NAMALWA (cell line): ENCODE measurements at regions not wholly inside any gene's neighbourhood (a gene's known extent, or its start where the extent isn't known, plus 50 kb on each side); places are given as distances from the start of the nearest gene placed in this dataset.
"Not testable (repeated sequence)": the region's sequence is repeated elsewhere in the genome, so short reads cannot be mapped to it uniquely, and the experiment has no call there.

Experiments
- DNase-seq: peaks from one replicate; pipeline ENCODE4 v3.0.0-alpha.2; 2015; ENCODE audit warnings: low spot score

DNA sequence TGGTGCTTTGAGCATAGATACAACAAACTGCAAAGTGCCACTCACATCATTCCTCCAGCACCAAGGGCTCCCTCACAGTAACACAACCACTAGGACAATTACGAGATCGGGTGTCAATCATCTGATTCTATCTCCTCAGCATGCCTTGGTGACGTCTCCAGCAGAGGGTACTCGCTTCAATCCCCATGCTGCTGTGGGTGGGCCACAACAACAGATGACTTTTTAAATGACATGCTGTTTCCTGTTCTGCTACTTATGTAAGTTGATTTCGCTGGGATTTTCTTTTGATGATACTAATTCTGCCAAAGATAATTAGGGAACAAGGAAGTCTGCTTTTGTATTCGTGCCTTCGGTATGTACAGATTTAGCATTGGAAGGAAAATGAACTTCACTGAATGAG lies 1113.0 kb downstream of the BCL11A start:
- no peak for DNase-seq

DNA sequence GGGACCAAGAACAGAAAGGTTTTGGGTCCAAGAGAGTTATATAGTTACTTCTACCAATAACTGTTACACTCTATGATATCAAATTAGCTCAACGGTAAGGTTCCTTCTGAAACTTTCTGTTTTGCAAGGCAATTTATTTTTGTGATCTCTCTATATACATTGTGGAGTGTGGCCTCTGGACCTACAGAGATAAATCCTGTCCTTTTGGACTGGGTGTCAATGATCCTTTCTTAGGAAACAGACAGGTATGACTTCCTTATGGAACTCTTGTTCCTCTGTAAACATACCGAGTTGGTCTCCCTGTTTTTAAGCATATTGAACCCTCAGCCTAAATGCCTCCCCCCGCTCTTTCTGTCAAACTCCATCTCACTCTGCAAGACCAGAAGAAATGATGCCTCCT lies 1117.8 kb downstream of the BCL11A start:
- no peak for DNase-seq

DNA sequence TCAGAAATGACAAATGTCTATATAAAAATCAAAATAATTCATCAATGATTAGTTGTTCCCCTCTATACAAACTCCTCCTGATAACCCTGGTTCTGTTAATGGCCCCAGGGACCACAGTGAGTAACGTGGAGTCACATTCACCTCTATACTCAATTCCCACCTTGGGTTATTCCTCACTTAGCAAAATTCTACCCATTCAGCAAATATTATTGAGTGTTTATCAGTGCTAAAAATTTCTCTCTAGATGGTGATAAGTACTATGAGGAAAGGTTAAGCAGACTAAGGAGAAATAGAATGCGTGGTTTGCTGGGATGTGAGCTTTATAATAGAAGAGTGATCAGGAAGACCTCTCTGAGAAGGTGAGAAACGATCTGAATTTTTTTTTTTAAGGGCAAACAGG lies 1124.5 kb downstream of the BCL11A start:
- no peak for DNase-seq

DNA sequence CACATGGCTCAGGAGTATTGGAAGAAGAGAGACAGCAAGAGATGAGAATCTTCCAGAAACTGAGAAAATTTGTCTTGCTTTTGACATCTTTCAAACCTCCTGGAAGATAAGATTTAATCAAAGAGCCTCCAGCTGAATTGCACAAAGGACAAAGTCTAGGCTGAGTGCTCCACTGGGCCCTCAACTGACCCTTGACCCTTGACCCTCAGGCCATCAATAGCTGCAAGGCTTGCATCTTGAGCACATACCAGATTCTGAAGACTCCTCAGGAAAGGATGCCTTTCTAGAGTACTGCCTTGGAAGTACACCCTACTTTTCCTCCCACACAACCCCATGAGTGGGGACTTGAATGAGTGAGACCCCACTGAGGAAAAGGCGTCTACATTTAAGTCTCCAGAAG lies 1125.5 kb downstream of the BCL11A start:
- DNase-seq = no peak

DNA sequence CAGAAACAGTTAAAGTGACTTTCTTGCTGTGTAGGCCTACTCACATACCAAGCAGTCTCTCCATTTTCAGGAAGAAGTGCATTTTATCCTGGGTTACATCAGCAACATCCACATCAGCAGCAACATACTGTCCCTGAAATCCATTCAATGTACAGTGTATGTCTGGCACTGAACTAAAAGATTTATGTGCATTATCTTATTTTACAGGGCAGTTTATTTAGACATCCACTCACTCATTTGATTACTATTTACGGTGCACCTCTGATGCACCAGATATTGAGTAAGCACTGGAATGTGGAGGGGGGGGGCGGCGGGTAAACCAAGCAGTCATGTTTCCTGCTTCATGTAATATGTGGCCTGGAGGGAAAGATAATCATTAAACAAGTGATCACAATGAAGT lies 1128.2 kb downstream of the BCL11A start:
- no peak for DNase-seq

DNA sequence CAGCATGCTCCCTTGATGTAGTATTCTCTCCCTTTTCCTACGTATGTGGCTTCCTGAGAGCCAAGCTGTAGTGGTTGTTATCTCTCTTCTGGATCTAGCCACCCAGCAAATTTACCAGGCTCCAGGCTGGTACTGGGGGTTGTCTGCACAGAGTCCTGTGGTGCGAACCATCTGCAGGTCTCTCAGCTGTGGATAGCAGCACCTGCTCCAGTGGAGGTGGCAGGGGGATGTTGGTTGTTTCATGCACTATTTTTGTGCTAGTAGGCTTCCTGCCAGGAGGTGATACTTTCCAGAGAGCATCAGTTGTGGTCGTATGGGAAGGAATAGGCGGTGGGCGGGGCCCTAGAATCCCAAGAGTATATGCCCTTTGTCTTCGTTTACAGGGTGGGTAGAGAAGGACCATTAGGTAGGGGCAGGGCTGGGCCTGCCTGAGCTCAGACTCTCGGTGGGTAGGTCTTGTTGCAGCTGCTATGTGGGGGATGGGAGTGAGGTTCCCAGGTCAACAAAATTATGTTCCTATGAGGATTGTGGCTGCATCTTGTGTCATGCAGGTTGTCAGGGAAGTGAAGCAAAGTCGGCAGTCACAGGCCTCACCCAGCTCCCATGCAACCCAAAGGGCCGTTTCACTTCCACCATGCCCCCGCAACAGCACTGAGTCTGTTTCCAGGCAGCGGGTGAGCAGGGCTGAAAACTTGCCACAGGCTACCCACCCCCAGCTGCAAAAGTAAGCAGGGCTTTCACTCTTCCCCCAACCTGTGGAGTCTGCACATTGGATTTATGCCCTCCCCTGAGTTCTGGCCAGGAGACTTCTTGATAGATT lies 1139.5 kb downstream of the BCL11A start:
- DNase-seq = no peak

DNA sequence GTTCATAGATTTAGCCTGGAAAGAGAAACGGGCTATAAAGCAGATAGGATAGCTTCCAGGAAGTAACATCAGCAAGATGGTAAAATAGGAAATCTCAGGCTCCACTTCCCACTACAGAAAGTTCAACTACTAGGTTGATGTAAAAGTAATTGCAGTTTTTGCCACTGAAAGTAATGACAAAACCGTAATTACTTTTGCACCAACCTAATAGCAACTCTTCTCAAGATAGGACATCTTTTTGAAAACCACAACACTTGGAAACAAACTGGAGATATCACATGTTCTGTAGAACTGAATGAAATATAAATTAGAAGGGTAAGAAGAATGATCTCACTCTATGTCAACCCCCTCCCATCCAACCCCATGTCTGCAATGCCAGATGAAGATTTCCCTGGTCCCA lies 1154.3 kb downstream of the BCL11A start:
- DNase-seq = no peak

DNA sequence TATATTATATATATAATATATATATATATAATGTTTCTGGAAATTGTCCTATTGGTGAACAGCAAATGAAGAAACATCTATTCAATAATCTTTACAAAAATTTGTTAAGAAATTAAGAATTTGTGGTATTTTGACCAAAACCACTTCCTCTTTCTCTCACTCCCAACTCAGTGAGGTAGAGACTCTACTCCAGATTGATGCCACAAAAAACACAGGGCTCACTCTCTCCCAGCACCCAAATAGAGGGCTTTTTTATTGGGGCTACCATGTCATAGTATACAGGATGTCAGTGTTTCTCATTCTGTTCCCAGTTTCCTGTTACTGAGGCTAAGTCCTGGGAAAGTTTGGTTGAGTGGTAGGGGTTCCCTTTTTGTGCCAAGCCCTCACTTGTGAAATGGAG lies 1155.4 kb downstream of the BCL11A start:
- DNase-seq = no peak

DNA sequence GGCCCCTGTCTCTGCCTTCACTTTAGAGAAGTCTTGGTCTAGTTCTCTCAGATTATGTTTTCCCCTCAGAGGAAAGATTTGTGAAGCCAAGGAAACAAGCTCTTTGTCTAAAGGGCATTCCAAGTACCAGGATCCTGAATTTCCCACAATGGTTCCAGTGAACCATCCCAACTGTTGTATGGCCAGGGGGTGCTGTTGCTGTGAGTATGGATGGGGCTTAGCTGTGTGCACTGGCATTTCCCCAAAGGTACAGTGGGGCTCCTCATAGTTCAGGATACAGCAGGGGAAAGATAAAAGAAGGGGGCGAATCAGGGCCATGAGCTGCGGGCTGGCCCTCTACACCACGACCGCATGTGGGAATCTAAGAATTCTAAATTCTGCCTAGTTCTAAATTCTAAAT lies 1154.0 kb upstream of the FANCL start:
- no peak for DNase-seq

DNA sequence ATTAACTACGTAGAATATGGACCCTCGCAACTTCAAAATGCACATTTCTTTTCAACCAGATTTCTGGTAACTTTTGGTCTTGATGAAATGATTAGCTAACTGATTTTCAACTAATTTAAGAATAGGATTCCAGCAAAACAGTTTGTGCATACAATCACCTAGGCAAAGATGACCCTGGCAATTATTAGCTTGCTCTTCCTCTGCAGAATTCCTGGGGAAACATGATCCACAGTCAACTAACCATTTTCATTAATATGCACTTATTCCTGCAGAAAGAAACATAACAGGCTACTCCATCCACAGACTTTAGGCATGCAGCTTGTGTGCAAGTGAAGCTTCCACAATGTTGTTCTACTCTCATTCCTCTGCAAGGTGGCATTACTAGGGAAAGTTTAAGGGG lies 1150.8 kb upstream of the FANCL start:
- no peak for DNase-seq

DNA sequence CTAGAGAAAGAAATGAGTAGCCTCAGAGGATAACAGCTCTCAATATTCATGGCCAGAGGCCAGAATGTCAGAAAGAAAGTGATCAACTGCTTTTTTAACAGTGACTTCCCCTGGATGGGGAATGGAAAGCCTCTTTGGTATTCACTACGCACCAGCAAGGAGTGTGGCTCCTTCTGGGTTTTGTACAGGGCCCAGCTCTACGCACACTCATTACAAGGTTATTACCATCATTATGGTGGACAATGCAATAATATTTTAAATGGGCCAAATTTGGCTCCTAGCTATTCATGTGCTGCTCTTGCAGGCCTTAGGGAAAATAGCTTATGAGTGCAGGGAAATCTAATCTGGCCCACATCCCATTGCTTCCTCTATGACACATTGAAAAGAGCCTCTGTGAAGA lies 1149.5 kb upstream of the FANCL start:
- DNase-seq = no peak

DNA sequence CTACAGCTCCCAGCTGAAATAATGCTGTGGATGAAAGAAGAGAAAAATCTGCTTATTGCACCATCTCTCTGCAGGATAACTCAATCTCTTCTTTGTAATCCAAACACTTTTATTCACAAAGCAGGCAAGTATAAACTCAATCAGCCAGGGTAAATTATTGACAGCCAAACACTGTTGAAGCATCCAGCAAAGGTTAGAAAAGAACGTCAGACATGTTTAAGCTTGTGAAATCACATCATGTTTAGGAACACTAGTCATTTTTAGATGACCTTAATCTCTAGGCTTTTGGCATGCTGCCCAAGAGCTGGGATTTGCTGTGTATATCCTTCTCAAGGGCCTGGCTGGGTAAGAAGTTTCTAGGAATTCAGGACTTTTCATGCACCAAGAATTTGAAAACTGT lies 1148.1 kb upstream of the FANCL start:
- no peak for DNase-seq

DNA sequence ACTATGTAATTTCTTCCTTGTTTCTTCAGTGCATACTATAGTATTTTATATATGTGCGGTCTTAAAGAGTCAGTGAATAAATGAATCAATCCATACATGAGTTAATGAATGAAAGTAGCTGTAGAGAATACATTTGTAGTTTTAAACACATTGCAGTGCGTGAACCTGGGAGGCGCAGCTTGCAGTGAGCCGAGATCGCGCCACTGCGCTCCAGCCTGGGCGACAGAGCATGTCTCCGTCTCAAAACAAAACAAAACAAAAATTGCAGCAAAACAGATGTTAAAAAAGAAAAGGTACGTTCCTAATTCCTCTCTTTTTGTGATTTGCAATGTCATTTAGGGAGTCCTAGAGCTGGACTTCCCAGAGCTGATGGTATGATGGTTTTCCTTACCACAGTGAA lies 1144.8 kb upstream of the FANCL start:
- no peak for DNase-seq

DNA sequence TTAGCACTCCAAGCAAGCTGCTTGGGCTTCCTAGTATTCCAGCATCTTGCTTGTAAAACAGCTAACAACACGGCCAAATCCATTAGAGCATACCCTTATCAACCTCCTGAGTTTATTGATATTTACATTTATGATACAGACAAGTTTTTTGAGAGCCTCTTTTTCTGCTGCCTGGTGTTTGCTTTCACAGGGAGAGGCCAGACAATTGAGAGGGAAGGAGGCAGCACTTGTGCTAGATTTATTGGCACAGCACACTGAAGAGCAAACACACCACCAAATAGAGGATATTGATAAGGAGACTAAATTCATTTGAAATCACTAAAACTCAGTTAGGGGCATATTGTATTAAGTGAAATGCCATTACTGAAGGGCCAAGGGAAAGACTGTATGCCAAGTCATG lies 1142.3 kb upstream of the FANCL start:
- no peak for DNase-seq

DNA sequence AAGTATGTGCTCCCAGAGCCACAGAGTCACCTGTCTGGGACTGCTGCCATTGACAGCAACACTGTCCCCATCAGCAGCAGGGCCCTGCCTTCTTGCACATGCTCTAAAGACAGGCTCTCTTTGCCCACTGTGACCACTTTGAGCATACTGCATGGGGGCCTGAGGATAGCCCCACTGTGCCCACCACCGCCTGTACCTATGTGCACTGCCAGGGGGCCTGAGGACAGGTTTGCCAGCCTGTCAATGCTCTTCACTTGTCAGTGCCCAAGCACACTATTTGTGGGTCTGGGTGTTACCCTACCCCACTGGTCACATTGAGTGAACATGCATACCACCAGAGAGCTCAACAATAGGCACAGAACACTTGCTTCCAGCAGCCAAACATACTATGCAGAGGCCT lies 1137.0 kb upstream of the FANCL start:
- DNase-seq = no peak

DNA sequence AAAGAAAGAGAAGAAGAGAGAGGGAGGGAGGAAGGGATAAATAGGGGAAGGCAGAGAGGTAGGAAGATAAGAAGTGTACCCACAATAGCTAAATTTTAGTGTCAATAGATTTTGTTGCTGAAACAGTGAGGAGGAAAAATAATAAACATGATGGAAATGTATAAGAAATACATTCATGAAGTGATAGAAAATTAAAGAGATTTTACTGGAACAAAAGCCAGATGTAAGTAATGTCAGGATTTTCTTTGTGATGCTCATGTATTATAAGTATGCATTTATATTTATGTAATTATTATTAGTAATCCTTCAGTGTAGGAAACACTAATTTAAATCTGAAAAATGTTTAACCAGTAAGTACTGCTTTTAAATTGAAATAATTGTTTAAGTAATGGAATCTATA lies 1125.2 kb upstream of the FANCL start:
- DNase-seq = no peak

DNA sequence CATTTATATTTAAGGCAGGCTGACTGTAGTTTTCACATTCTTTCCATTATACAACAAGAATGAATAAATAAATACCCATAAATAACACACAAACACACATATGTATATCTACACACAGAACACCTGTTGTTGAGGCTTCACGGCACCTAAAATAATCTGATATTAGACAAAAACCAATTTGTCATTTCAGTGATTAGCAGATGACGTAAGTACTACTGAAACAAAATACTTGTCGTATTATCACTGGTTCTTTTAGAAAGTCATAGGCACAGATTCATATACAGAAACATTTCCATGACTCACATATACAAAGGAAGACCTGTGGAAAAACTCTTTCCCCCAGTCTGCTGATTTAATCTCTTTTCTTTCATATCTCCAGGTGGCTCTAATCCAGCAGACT lies 1113.4 kb upstream of the FANCL start:
- DNase-seq = no peak

DNA sequence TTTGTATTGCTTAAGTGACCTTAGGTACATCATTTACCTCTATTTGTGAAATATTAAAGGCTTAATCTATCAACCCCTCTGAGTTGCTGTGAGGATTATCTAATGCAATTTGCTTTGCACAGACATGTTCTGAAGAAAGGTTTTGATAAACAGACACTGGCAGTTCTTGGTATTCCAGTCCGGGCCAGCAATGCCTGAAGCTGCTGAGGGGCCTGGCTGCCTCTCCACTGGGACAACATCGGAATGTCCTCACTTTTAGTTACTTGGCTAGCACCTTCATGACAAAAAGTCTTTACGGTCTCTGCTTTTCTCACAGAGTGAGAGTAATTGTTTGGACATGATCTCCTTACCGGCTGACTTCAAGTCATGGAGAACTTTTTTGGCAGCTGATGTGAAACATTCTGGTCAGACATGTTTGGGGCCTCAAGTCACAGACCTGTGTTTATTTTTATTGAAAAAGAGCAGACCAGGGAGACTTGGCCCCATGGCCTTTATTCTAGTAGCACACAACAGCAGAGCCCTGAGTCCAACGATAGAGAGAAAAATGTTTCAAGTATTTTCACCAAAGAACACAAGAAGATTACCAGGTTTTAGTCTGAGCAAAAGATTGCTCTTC lies 1112.3 kb upstream of the FANCL start:
- DNase-seq = no peak

DNA sequence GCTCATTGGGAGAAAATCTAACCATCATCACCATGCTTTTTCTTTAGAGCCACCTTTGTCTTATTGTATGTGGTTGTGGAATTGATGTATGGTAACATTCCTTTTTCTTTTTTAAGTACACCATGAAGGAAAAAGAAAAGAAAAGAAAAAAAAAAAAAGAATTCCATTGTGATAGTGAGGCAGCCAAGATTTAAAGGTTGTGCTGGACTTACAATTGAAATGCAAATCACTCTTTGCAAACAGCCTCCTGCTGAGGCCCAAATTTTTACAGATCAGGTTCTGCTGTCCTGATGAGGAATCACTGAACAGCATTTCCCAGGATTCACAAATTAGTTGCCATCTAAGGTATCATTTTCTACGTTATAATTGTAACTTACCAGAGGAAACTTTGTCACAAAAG lies 1101.0 kb upstream of the FANCL start:
- no peak for DNase-seq

DNA sequence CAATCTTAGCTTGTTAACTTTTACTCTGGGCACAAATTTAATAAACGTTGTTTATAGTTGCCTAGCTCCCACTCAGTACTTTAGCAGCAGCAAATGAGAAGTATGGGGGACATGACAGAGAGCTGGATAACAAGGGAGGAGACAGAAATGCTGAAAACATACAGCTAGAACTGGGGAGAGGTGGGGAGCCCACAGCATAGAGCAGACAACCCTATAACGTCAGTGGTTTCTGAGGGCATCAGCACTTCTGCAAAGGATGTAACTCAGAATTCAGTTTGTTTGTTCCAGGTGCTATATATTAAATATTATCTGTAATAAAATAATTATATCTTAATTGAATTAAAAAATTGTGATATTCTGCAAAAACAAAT lies 1098.7 kb upstream of the FANCL start:
- no peak for DNase-seq

DNA sequence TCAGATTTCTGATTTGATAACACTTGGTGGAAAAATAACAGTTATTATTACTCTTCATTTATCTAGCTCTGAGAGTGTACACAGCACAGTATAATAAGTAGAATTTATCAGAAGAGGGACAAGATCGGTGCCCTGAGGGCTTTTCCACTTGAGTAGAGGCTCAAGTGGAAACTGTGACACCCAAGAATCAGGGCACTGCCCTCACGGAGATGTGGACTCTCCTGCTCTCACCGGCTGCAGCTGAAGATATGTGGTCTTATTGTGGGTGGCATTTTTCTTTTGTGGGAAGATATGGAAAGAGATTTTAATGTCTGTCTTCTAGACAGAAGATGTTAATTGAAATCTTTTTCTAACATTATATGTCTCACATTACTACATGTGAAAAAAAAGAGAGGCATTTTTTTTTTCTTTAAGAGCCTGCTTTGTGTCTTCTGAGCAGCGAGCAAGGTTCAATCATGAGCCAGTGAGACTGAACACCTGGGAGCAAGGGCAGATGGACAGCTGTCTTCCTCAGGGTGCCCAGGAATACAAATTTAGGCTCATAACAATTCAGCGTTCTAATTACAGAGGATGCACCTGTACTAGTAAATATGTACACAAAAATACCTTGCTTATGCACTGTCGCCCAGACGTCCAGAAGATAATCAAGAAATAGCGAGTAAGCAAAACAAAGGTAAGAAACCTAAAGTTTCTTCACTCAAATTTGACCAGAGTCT lies 1098.2 kb upstream of the FANCL start:
- no peak for DNase-seq

DNA sequence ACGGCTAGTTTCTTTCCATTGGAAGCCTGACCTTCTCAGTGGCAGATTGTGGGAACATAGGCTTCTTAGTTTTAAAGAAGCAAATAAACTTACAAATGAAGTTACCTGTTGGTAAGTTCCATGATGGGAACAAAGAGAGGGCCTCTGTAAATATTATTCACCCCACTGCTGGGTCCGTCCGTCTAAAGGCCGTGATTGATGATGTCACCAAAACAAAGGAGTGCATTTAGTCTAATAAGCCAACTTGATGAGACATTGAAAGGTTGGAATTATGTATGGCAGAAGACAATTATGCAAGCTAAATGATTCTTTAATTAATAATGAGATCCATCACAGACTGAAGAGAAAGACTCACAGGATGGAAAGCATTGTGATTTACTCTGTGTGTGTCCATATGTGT lies 1091.9 kb upstream of the FANCL start:
- no peak for DNase-seq

DNA sequence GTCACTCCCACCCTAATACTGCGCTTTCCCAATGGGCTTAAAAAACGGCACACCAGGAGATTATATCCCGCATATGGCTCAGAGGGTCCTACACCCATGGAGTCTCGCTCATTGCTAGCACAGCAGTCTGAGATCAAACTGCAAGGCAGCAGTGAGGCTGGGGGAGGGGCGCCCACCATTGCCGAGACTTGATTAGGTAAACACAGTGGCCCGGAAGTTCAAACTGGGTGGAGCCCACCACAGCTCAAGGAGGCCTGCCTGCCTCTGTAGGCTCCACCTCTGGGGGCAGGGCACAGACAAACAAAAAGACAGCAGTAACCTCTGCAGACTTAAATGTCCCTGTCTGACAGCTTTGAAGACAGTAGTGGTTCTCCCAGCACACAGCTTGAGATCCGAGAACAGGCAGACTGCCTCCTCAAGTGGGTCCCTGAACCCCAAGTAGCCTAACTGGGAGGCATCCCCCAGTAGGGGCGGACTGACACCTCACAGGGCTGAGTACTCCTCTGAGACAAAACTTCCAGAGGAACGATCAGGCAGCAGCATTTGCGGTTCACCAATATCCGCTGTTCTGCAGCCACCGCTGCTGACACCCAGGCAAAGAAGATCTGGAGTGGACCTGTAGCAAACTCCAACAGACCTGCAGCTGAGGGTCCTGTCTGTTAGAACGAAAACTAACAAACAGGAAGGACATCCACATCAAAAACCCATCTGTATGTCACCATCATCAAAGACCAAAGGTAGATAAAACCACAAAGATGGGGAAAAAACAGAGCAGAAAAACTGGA lies 1085.6 kb upstream of the FANCL start:
- not testable (repeated sequence) for DNase-seq
